IMR-90 (cell line): ENCODE measurements at regions not wholly inside any gene's neighbourhood (a gene's known extent, or its start where the extent isn't known, plus 50 kb on each side); places are given as distances from the start of the nearest gene placed in this dataset.

Experiments
- ATAC-seq: fragments of 200-7000 bp; cut with Tn5 transposase; 2 replicates; pipeline ENCODE4 v1.9.1; 2020; ENCODE audit warnings: low read depth, mild to moderate bottlenecking, moderate library complexity
- BruUV-seq: library from RNA; stranded (reverse); fragments of 400-500 nt; replicated peaks from 2 replicates; lab custom pipeline; 2021; lab: Mats Ljungman, UMichigan
- CTCF ChIA-PET: fragments of 300-600 bp; formaldehyde crosslinking; extraction: SDS; loops from one replicate; lab custom pipeline; 2021; ENCODE audit warnings: antibody characterized with exemption; lab: Yijun Ruan, JAX
- POLR2A ChIA-PET: fragments of 300-600 bp; sonication (Branson Sonifier 250); formaldehyde crosslinking; loops from one replicate; lab custom pipeline; 2022; ENCODE audit warnings: antibody characterized with exemption; ENCODE audit not compliant: unreplicated experiment; lab: Charles Lee
- DNase-seq: peaks from one replicate; pipeline ENCODE4 v3.0.0; 2013
- H2AFZ ChIP-seq: replicated peaks from 2 replicates; pipeline ENCODE3; 2013; ENCODE audit warnings: low read length, mild to moderate bottlenecking; ENCODE audit not compliant: poor library complexity
- H2AK5ac ChIP-seq: 2 replicates; pipeline ENCODE4 v1.6.1; 2013; ENCODE audit warnings: low read depth, low read length, inconsistent platforms
- H2AK9ac ChIP-seq: replicated peaks from 2 replicates; pipeline ENCODE3; 2013; ENCODE audit warnings: mild to moderate bottlenecking, low read depth, low read length, moderate library complexity; ENCODE audit not compliant: poor library complexity
- H2BK120ac ChIP-seq: 2 replicates; pipeline ENCODE4 v1.6.1; 2013; ENCODE audit warnings: low read depth, low read length, inconsistent platforms
- H2BK15ac ChIP-seq: 3 replicates; pipeline ENCODE4 v1.6.1; 2013; ENCODE audit warnings: low read depth, low read length, inconsistent platforms
- H2BK20ac ChIP-seq: 2 replicates; pipeline ENCODE4 v1.6.1; 2013; ENCODE audit warnings: low read depth, mild to moderate bottlenecking, inconsistent platforms, low read length, moderate library complexity
- H2BK5ac ChIP-seq: 2 replicates; pipeline ENCODE4 v1.6.1; 2013; ENCODE audit warnings: mild to moderate bottlenecking, low read depth, low read length, inconsistent platforms; ENCODE audit not compliant: poor library complexity, severe bottlenecking
- H3K14ac ChIP-seq: replicated peaks from 2 replicates; pipeline ENCODE4 v1.6.1; 2013; ENCODE audit warnings: low read depth, low read length, inconsistent platforms
- H3K18ac ChIP-seq: 2 replicates; pipeline ENCODE4 v1.6.1; 2013; ENCODE audit warnings: low read depth, low read length, control low read depth
- H3K23ac ChIP-seq: 2 replicates; pipeline ENCODE4 v1.6.1; 2013; ENCODE audit warnings: low read depth, low read length, inconsistent platforms
- H3K27ac ChIP-seq: 2 replicates; pipeline ENCODE4 v1.5.1; 2013; ENCODE audit warnings: mild to moderate bottlenecking, control low read depth, low read length; ENCODE audit not compliant: insufficient read depth
- H3K27me3 ChIP-seq: 2 replicates; pipeline ENCODE4 v1.6.1; 2013; ENCODE audit warnings: low read length; ENCODE audit not compliant: control insufficient read depth, insufficient read depth
- H3K36me3 ChIP-seq: 2 replicates; pipeline ENCODE4 v1.6.1; 2013; ENCODE audit warnings: low read length, mixed read lengths; ENCODE audit not compliant: control insufficient read depth, insufficient read depth
- H3K4ac ChIP-seq: 2 replicates; pipeline ENCODE4 v1.6.1; 2013; ENCODE audit warnings: low read depth, low read length, inconsistent platforms
- H3K4me1 ChIP-seq: 2 replicates; pipeline ENCODE4 v1.6.1; 2013; ENCODE audit warnings: low read length, mixed read lengths; ENCODE audit not compliant: control insufficient read depth, insufficient read depth
- H3K4me2 ChIP-seq: 2 replicates; pipeline ENCODE4 v1.6.1; 2013; ENCODE audit warnings: low read depth, mild to moderate bottlenecking, control low read depth, low read length, moderate library complexity
- H3K4me3 ChIP-seq: 2 replicates; pipeline ENCODE4 v1.5.1; 2013; ENCODE audit warnings: low read depth, mild to moderate bottlenecking, control low read depth, low read length, moderate library complexity; ENCODE audit not compliant: insufficient read depth
- H3K56ac ChIP-seq: 2 replicates; pipeline ENCODE4 v1.6.1; 2013; ENCODE audit warnings: low read length, inconsistent platforms; ENCODE audit not compliant: insufficient read depth; ENCODE audit errors: extremely low read depth
- H3K79me1 ChIP-seq, 2 experiments: 2 replicates each; pipeline ENCODE4 v1.6.1; 2013; ENCODE audit warnings: low read length in 2 of 2, inconsistent platforms in 1 of 2, low read depth in 1 of 2
- H3K9ac ChIP-seq: 2 replicates; pipeline ENCODE4 v1.6.1; 2013; ENCODE audit warnings: low read depth, low read length, control low read depth
- H3K9me1 ChIP-seq: 2 replicates; pipeline ENCODE4 v1.6.1; 2013; ENCODE audit warnings: low read length, inconsistent platforms; ENCODE audit not compliant: insufficient read depth
- H3K9me3 ChIP-seq: 2 replicates; pipeline ENCODE4 v1.6.1; 2013; ENCODE audit warnings: low read length; ENCODE audit not compliant: control insufficient read depth, insufficient read depth
- H4K20me1 ChIP-seq: 2 replicates; pipeline ENCODE4 v1.6.1; 2013; ENCODE audit warnings: low read length, inconsistent platforms; ENCODE audit not compliant: insufficient read depth
- H4K5ac ChIP-seq: 2 replicates; pipeline ENCODE4 v1.6.1; 2013; ENCODE audit warnings: mild to moderate bottlenecking, low read depth, low read length, control low read depth
- H4K8ac ChIP-seq, 2 experiments: 2 replicates each; pipeline ENCODE4 v1.6.1; 2013; ENCODE audit warnings: low read depth in 2 of 2, low read length in 2 of 2, control low read depth in 1 of 2, inconsistent platforms in 1 of 2
- H4K91ac ChIP-seq: 2 replicates; pipeline ENCODE4 v1.6.1; 2013; ENCODE audit warnings: low read depth, low read length, inconsistent platforms; ENCODE audit not compliant: insufficient read depth
- MAFK ChIP-seq: IDR thresholded peaks from 2 replicates; pipeline ENCODE4 v1.6.1; 2012; ENCODE audit warnings: low read depth, low read length, improper control_type of control experiment
- RCOR1 ChIP-seq: IDR thresholded peaks from 2 replicates; pipeline ENCODE4 v1.6.1; 2012; ENCODE audit warnings: mild to moderate bottlenecking, low read length, improper control_type of control experiment; ENCODE audit not compliant: insufficient replicate concordance
- WGBS, 2 experiments: methylation state at CpG; one replicate each; pipeline versions ENCODE4 v1.1.5 to v1.1.7; 2013; ENCODE audit warnings: missing lambda C conversion rate in 2 of 2; ENCODE audit not compliant: insufficient read length in 1 of 2; ENCODE audit errors: extremely low coverage in 2 of 2; 5-methylcytosine and 5-hydroxymethylcytosine counted together
- dilution Hi-C: fragments of 300-500 bp; cut with HindIII; formaldehyde crosslinking; loops from one replicate; pipeline ENCODE4 v1.14.3; 2018; ENCODE audit warnings: low sequenced_read_pairs; ENCODE audit not compliant: unreplicated experiment
- in situ Hi-C: fragments of 300-500 bp; cut with MboI; formaldehyde crosslinking; loops from 3 replicates; pipeline ENCODE4 v1.14.3; 2019; ENCODE audit warnings: low sequenced_read_pairs, inconsistent platforms, mixed read lengths
- intact Hi-C: fragments of 100-400 bp; cut with micrococcal nuclease; formaldehyde crosslinking; loops from 2 replicates; pipeline ENCODE4 v1.10.0; 2022

GRCh38 chr10:113977174-113977573 is 66.5 kb upstream of the ADRB1 start:
- Histone ChIP-seq H3K14ac (no peak overlapping the region), H4K91ac (no peak overlapping the region), H2BK15ac (no peak overlapping the region), H3K27me3 (peaks cover 3% of the 10 kb centered on the region; the same call in 1 of the 2 replicates), H3K9me3 (no peaks in the 10 kb centered on the region), H4K5ac (no peak overlapping the region), H3K9ac (no peak overlapping the region), H2BK5ac (no peak overlapping the region), H4K8ac (no peak overlapping the region), H2AK9ac (no peak overlapping the region), H3K4me3 (no peak overlapping the region), H2BK20ac (no peak overlapping the region), H3K36me3 (no peaks in the 10 kb centered on the region), H3K9me1 (no peaks in the 10 kb centered on the region), H3K18ac (no peak overlapping the region), H3K27ac (no peak overlapping the region), H3K56ac (no peak overlapping the region), H3K23ac (no peak overlapping the region), H2AK5ac (no peak overlapping the region), H3K4ac (no peak overlapping the region), H3K79me1 (no peaks in the 10 kb centered on the region), H2AFZ (no peak overlapping the region), H3K4me1 (no peaks in the 10 kb centered on the region), H2BK120ac (no peak overlapping the region), H4K20me1 (no peaks in the 10 kb centered on the region; the same call in 1 of the 2 replicates), H3K4me2 (no peak overlapping the region)
- intact Hi-C loops: no loop called here
- in situ Hi-C loops: no loop called here
- no peak for ATAC-seq
- TF ChIP-seq RCOR1 (no peak), MAFK (peak; percentile 53; the same call in 1 of the 2 replicates)
- no TSS peak for BruUV-seq
- POLR2A ChIA-PET: no interaction called here
- dilution Hi-C loops: no loop called here
- DNase-seq: no peak
- CTCF ChIA-PET: no interaction called here
- WGBS, 2 experiments: 64% methylated on average over 5 of the region's 7 CpGs; no CpG with 5 or more reads in 1 of the 2 experiments
